ENCODE measurements at regions not wholly inside any gene's neighbourhood (a gene's known extent, or its start where the extent isn't known, plus 50 kb on each side); places are given as distances from the start of the nearest gene placed in this dataset.

DNA sequence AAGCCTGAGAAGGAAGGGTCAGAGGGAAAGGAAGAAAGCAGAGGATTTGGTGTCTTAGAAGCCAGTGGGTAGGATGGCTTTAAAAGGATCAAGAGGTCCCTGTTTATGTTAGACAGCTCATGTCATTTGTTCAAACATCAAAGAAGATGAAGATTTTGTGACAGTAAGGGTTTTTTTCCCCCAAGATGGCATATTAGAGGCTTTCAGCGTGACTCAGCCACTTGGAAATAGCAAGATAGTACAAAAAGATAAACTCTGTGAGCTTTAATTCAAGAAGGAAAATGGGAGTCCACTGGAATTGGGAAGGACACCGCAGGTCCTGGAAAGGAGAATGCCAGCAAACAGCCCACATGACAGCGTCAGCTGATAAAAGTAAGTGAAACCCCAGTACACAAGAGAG lies 467.1 kb upstream of the THBS1 start:
- Histone ChIP-seq H3K9me3 (no peaks in the 10 kb centered on the region), H3K27me3 (no peaks in the 10 kb centered on the region), H3K36me3 (no peaks in the 10 kb centered on the region), H3K27ac (no peak overlapping the region), H3K4me3 (no peak overlapping the region), H3K4me1 (no peaks in the 10 kb centered on the region)
- TF ChIP-seq, protein P1, sequence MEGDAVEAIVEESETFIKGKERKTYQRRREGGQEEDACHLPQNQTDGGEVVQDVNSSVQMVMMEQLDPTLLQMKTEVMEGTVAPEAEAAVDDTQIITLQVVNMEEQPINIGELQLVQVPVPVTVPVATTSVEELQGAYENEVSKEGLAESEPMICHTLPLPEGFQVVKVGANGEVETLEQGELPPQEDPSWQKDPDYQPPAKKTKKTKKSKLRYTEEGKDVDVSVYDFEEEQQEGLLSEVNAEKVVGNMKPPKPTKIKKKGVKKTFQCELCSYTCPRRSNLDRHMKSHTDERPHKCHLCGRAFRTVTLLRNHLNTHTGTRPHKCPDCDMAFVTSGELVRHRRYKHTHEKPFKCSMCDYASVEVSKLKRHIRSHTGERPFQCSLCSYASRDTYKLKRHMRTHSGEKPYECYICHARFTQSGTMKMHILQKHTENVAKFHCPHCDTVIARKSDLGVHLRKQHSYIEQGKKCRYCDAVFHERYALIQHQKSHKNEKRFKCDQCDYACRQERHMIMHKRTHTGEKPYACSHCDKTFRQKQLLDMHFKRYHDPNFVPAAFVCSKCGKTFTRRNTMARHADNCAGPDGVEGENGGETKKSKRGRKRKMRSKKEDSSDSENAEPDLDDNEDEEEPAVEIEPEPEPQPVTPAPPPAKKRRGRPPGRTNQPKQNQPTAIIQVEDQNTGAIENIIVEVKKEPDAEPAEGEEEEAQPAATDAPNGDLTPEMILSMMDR (IDR thresholded peaks at IDR 0.05): no peak
- no peak for DNase-seq

DNA sequence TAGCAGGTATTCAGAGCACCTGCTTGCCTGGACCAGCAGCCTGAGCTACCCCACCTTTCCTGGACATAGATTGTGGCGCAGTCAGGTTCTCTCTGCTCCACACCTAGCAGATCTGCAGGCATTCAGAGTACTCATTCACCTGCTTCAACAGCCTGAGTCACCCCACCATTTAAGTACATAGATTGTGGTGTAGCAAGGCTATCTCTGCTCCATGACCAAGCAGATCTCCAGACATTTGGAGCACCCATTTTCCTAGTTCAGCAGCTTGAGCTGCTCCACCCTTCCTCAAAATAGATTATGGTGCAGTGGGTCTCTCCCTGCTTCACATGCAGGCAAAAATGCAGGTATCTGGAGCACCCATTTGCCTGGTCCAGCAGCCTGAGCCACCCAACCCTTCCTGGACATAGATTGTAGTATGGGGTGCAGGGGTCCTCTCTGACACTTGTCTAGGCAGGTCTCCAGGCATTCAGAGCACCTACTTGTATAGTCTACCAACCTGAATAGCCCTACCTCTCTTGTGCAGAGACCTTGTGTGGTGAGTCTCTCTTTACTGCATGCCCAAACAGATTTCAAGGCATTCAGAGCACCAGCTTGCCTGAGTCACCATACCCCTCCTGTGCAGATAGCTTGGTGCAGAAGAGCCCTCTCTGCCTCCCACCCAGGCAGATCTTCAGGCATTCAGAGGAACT lies 466.0 kb upstream of the THBS1 start:
- DNase-seq: no peak
- Histone ChIP-seq H3K9me3 (no peaks in the 10 kb centered on the region), H3K27me3 (no peaks in the 10 kb centered on the region), H3K4me3 (no peak overlapping the region), H3K4me1 (no peaks in the 10 kb centered on the region), H3K27ac (no peak overlapping the region), H3K36me3 (no peaks in the 10 kb centered on the region)
- TF ChIP-seq, protein P1 (IDR thresholded peaks at IDR 0.05): no peak
- TF ChIP-seq POLR2A (IDR thresholded peaks at IDR 0.05): no peak

DNA sequence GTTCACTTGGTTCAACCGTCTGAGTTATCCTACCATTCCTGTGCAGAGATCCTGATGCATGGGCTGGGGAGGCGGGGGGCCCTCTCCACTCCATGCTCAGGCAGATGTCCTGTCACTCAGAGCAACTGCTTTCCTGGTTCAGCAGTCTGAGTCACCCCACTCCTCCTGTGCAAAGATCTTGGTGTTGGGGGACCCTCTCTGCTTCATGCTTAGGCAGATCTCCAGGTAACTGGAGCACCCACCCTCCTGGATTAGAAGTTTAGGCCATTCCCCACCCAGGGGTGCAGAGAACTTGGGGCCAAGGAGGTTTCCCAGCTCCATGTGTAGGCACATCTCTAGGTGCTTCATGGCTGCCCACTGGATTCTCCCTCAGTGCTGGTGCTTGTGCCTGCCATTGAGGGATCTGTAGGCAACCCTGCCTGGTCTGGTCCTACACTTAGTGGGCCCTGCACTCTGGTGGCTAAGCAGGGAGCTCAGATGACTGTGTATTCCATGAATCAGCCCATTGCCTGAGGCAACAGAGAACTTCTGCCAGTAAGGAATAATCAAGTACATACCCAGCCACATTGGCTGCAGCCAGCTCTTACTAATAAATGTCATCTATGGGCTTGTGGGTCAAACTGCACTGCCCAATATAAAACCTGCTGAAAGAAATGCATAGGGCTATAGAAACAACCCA lies 465.4 kb upstream of the THBS1 start:
- no peaks in the 10 kb centered on the region for H3K4me1 ChIP-seq
- H3K27ac ChIP-seq: no peak overlapping the region
- no peaks in the 10 kb centered on the region for H3K36me3 ChIP-seq
- no peak for TF ChIP-seq POLR2A (IDR thresholded peaks at IDR 0.05)
- TF ChIP-seq, protein P1 (IDR thresholded peaks at IDR 0.05): no peak
- DNase-seq: no peak
- no peaks in the 10 kb centered on the region for H3K27me3 ChIP-seq
- H3K9me3 ChIP-seq: no peaks in the 10 kb centered on the region
- H3K4me3 ChIP-seq: no peak overlapping the region

DNA sequence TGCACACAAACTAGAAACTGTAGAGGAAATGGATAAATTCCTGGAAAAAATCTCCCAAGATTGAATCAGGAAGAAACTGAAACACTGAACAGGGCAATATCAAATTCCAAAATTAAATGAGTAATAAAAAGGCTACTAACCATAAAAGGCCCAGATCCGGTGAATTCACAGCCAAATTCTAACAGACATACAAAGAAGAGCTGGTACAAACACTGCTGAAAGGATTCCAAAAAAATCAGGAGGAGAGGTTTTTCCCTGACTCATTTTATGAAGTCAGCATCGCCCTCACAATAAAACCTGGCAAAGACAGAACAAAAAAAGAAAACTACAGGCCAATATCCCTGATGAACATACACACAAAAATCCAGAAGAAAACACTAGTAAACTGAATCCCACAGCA lies 462.4 kb upstream of the THBS1 start:
- Histone ChIP-seq H3K36me3 (no peaks in the 10 kb centered on the region), H3K27ac (no peak overlapping the region), H3K4me1 (no peaks in the 10 kb centered on the region), H3K4me3 (no peak overlapping the region), H3K9me3 (no peaks in the 10 kb centered on the region), H3K27me3 (no peaks in the 10 kb centered on the region)
- TF ChIP-seq, protein P1 (IDR thresholded peaks at IDR 0.05): no peak
- no peak for TF ChIP-seq POLR2A (IDR thresholded peaks at IDR 0.05)
- DNase-seq: no peak

DNA sequence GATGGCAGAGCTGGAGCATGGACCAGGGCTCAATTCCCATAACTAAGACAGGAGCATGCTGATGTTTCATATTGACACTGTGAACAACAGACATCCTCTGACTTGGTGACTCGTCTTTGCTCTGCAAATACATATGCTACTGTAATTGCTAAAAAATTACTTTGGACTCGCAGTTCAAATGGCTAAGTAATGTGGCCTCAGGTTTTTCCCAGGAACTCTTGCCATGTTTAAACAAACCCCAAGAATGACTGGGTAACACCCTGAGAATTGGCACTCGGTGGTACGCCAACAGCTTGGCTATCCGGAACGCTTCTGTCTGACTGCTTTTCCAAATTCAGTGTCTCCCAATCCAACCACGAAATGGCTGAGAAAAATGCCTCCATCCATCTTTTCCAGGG lies 456.7 kb upstream of the THBS1 start:
- Histone ChIP-seq H3K9me3 (no peaks in the 10 kb centered on the region), H3K27ac (no peak overlapping the region), H3K4me1 (peaks cover 0 to 18% (median 0%) of the 10 kb centered on the region in 4 donors), H3K4me3 (no peak overlapping the region), H3K27me3 (no peaks in the 10 kb centered on the region), H3K36me3 (no peaks in the 10 kb centered on the region)
- DNase-seq: no peak
- TF ChIP-seq, protein P1 (IDR thresholded peaks at IDR 0.05): no peak
- no peak for TF ChIP-seq POLR2A (IDR thresholded peaks at IDR 0.05)
